ENCODE measurements at regions not wholly inside any gene's neighbourhood (a gene's known extent, or its start where the extent isn't known, plus 50 kb on each side); places are given as distances from the start of the nearest gene placed in this dataset.

DNA sequence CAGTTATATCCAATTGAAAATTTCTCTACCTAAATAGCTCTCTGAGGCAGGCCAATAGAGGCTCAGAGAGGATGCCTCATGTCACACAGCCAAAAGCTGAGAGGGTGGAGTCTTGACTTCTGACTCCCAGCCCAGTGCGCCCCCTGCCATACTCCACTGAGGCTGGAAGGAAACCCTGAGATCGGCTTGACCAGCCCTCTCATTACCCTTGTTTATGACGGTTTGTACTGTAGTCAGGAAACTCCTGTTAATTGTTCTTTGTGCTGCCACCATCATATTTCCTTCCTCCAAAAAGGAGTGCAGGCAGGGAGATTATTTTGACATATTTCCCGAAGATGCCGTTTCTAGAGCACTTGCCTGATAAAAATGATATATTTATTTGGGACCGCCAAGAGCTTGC lies 107.9 kb downstream of the AIPL1 start:
- DNase-seq, result peak; percentile 4 to 9
- Histone ChIP-seq H3K27me3 (no peaks in the 10 kb centered on the region), H3K4me1 (peaks cover 0 to 3% of the 10 kb centered on the region in 2 donors), H3K4me3 (replicated peaks in 1 of 3) (no peak overlapping the region), H3K9me3 (no peaks in the 10 kb centered on the region), H3K27ac (peak overlapping the region in 1 of 3 donors; percentile 15), H3K36me3 (no peaks in the 10 kb centered on the region)
- TF ChIP-seq, protein P1, sequence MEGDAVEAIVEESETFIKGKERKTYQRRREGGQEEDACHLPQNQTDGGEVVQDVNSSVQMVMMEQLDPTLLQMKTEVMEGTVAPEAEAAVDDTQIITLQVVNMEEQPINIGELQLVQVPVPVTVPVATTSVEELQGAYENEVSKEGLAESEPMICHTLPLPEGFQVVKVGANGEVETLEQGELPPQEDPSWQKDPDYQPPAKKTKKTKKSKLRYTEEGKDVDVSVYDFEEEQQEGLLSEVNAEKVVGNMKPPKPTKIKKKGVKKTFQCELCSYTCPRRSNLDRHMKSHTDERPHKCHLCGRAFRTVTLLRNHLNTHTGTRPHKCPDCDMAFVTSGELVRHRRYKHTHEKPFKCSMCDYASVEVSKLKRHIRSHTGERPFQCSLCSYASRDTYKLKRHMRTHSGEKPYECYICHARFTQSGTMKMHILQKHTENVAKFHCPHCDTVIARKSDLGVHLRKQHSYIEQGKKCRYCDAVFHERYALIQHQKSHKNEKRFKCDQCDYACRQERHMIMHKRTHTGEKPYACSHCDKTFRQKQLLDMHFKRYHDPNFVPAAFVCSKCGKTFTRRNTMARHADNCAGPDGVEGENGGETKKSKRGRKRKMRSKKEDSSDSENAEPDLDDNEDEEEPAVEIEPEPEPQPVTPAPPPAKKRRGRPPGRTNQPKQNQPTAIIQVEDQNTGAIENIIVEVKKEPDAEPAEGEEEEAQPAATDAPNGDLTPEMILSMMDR (IDR thresholded peaks at IDR 0.05), result no peak
- WGBS, 2 donors, result 30 to 46% methylated on average over 6 of the region's 6 CpGs
- intact Hi-C loops (cut with DNase I), result no loop called here

DNA sequence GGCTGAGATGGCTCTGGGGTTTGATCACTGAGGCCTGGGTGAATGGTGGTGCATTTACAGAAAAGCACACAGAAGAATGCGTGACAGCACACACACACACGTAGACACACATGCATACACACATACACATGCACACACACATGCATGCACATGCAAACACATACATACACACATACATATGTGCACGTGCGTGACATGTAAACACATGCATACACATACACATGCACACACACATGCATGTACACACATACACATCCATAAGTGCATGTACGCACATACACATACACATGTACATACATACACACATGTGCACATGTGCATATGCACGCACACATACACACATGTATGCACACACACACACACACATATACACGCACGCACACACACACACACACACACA lies 108.4 kb downstream of the AIPL1 start:
- intact Hi-C loops (cut with DNase I), result no loop called here
- Histone ChIP-seq H3K9me3 (no peaks in the 10 kb centered on the region), H3K27me3 (no peaks in the 10 kb centered on the region), H3K27ac (no peak overlapping the region), H3K4me1 (peaks cover 0 to 3% of the 10 kb centered on the region in 2 donors), H3K36me3 (no peaks in the 10 kb centered on the region), H3K4me3 (replicated peaks in 1 of 3) (no peak overlapping the region)
- no peak for DNase-seq
- WGBS, 2 donors, result 70 to 80% methylated on average over 8 of the region's 8 CpGs
- TF ChIP-seq POLR2A (IDR thresholded peaks at IDR 0.05), result no peak
- TF ChIP-seq, protein P1 (IDR thresholded peaks at IDR 0.05), result no peak

DNA sequence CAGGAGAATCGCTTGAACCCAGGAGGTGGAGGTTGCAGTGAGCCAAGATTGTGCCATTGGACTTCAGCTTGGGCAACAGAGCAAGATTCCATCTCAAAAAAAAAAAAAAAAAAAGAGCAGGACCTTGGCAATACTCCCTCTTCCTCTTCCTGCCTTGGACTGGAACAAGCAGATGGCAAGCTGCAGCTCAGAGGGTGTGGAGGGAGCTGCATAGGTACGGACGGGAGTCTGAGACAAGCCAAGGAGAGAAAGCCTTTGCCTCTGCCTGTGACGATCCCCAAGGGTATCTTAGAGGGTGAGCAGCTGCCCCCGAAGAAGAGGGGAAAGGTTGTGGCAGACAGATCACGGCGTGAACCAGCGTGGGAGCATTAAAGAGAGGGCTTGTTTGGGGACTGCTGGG lies 109.2 kb downstream of the AIPL1 start:
- Histone ChIP-seq H3K4me3 (replicated peaks in 1 of 3) (no peak overlapping the region), H3K9me3 (no peaks in the 10 kb centered on the region), H3K27ac (no peak overlapping the region), H3K4me1 (peaks cover 0 to 3% of the 10 kb centered on the region in 2 donors), H3K27me3 (no peaks in the 10 kb centered on the region), H3K36me3 (no peaks in the 10 kb centered on the region)
- 66 to 76% methylated on average over 8 of the region's 8 CpGs for WGBS, 2 donors
- TF ChIP-seq, protein P1 (IDR thresholded peaks at IDR 0.05), result no peak
- TF ChIP-seq POLR2A (IDR thresholded peaks at IDR 0.05), result no peak
- intact Hi-C loops (cut with DNase I), result no loop called here
- DNase-seq, result no peak

DNA sequence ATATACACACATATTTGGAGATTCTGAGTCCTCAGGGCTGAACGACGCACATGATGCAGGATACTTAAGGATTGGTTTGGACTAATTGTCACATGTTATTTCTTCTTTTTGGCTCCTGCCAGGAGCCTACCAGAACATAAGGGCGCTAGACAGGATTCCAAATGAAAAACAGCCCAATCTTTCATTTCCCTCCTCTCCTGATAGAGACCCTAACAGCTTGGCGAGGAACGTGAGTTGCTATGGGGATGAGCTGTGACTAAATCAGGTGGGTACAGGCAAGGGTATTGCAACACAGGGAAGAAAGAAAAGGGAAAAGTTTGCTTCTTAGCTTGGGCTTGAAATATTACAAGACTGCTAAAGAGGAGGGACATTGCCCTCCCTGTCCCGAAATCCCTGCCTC lies 109.9 kb downstream of the AIPL1 start:
- Histone ChIP-seq H3K27ac (no peak overlapping the region), H3K4me3 (replicated peaks in 1 of 3) (no peak overlapping the region), H3K9me3 (no peaks in the 10 kb centered on the region), H3K27me3 (no peaks in the 10 kb centered on the region), H3K4me1 (peaks cover 0 to 3% of the 10 kb centered on the region in 2 donors), H3K36me3 (no peaks in the 10 kb centered on the region)
- intact Hi-C loops (cut with DNase I), result no loop called here
- no peak for DNase-seq
- WGBS, 2 donors, result 74 to 76% methylated on average over 6 of the region's 6 CpGs
- no peak for TF ChIP-seq POLR2A (IDR thresholded peaks at IDR 0.05)
- TF ChIP-seq, protein P1 (IDR thresholded peaks at IDR 0.05), result no peak

DNA sequence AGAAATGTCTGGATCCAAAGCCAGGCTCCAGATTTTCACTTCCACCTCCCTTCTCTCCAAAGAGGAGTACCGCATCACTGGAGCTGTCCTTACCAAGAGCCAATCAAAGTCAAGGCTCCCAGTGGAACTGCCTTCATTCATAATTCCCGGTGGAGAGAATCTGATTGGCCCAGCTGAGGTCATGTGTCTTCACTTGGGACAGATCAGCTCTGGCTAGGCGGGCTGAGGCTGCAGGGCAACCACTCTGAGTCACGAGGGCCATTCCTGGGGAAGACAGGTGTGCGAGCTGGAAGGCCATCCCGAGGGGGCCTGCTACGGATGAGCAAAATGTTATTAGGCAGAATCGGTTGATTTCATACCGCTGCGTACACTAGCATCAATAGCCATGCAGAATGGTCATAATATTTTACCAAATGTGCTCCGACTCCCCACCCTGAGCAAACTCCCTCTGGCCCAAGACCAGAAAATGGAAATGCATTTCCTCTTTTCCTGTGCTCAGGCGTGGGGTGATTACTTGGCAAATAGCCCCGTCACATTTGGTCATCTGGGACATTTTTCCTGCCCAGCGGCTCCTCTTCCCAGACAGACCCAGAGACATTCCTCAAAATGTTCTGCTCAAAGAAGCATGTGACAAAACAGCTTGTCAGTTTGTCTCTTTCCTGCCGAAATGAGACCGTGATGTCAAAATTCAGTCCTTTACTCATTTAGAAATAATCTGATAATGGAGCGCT lies 111.1 kb downstream of the AIPL1 start:
- 49 to 57% methylated on average over 17 of the region's 17 CpGs for WGBS, 2 donors
- H3K27me3 ChIP-seq, result no peaks in the 10 kb centered on the region
- intact Hi-C loops (cut with DNase I), result no loop called here
- DNase-seq, result no peak
- TF ChIP-seq, protein P1 (IDR thresholded peaks at IDR 0.05), result no peak
- TF ChIP-seq POLR2A (IDR thresholded peaks at IDR 0.05), result no peak
- no peaks in the 10 kb centered on the region for H3K9me3 ChIP-seq
- no peak overlapping the region for H3K4me3 ChIP-seq (replicated peaks in 1 of 3)
- H3K27ac ChIP-seq, result no peak overlapping the region
- H3K4me1 ChIP-seq, result peaks cover 0 to 3% of the 10 kb centered on the region in 2 donors
- H3K36me3 ChIP-seq, result no peaks in the 10 kb centered on the region

Measured in thyroid gland (tissue), 4 donors.